Putamen (tissue), 1 donor: ENCODE measurements at regions not wholly inside any gene's neighbourhood (a gene's known extent, or its start where the extent isn't known, plus 50 kb on each side); places are given as distances from the start of the nearest gene placed in this dataset.
A peak's percentile ranks its signal among the peaks of the same experiment; 100 is the strongest.
"Not testable (repeated sequence)": the region's sequence is repeated elsewhere in the genome, so short reads cannot be mapped to it uniquely, and the experiment has no call there.

Source experiments
- DNase-seq: peaks from one replicate; pipeline ENCODE4 v3.0.0-alpha.2; 2016; ENCODE audit warnings: low spot score

GRCh38 chr18:47728921-47729320 is 201.5 kb downstream of the SMAD2 start:
- DNase-seq: no peak

- no peak for DNase-seq
Observed at GRCh38 chr18:47727409-47727808, 203.1 kb downstream of the SMAD2 start.

- no peak for DNase-seq
Observed at GRCh38 chr18:47726550-47726949, 203.9 kb downstream of the SMAD2 start.

- DNase-seq: no peak
Observed at GRCh38 chr18:47725656-47726055, 204.8 kb downstream of the SMAD2 start.

- DNase-seq: no peak
Observed at GRCh38 chr18:47724186-47724975, 206.1 kb downstream of the SMAD2 start.

GRCh38 chr18:47721876-47722275 is 208.6 kb downstream of the SMAD2 start:
- DNase-seq: no peak

- DNase-seq: no peak
Observed at GRCh38 chr18:47720741-47721140, 209.7 kb downstream of the SMAD2 start.

- DNase-seq: no peak
Observed at GRCh38 chr18:47719096-47719780, 211.2 kb downstream of the SMAD2 start.

- no peak for DNase-seq
Observed at GRCh38 chr18:47718646-47719045, 211.8 kb downstream of the SMAD2 start.

GRCh38 chr18:47717257-47717656 is 213.2 kb downstream of the SMAD2 start:
- no peak for DNase-seq

- no peak for DNase-seq
Observed at GRCh38 chr18:47716632-47717185, 213.8 kb downstream of the SMAD2 start.

GRCh38 chr18:47710451-47710850 is 220.0 kb downstream of the SMAD2 start:
- no peak for DNase-seq

- no peak for DNase-seq
Observed at GRCh38 chr18:47709556-47709955, 220.9 kb downstream of the SMAD2 start.

GRCh38 chr18:47708206-47708605 is 222.3 kb downstream of the SMAD2 start:
- no peak for DNase-seq

- no peak for DNase-seq
Observed at GRCh38 chr18:47701134-47701533, 229.3 kb downstream of the SMAD2 start.

GRCh38 chr18:47696870-47697269 is 233.6 kb downstream of the SMAD2 start:
- DNase-seq: no peak

- no peak for DNase-seq
Observed at GRCh38 chr18:47691611-47692010, 238.8 kb downstream of the SMAD2 start.

- DNase-seq: not testable (repeated sequence)
Observed at GRCh38 chr18:47690778-47691177, 239.7 kb downstream of the SMAD2 start.

GRCh38 chr18:47689371-47689770 is 241.1 kb downstream of the SMAD2 start:
- DNase-seq: no peak

GRCh38 chr18:47686806-47687205 is 243.7 kb downstream of the SMAD2 start:
- DNase-seq: no peak

GRCh38 chr18:47683774-47684173 is 246.7 kb downstream of the SMAD2 start:
- no peak for DNase-seq

- peak; percentile 61 for DNase-seq
Observed at GRCh38 chr18:47682876-47683275, 247.6 kb downstream of the SMAD2 start.

GRCh38 chr18:47680488-47680887 is 250.0 kb downstream of the SMAD2 start:
- no peak for DNase-seq
